ENCODE measurements at regions not wholly inside any gene's neighbourhood (a gene's known extent, or its start where the extent isn't known, plus 50 kb on each side); places are given as distances from the start of the nearest gene placed in this dataset.
A peak's percentile ranks its signal among the peaks of the same experiment; 100 is the strongest.

DNA sequence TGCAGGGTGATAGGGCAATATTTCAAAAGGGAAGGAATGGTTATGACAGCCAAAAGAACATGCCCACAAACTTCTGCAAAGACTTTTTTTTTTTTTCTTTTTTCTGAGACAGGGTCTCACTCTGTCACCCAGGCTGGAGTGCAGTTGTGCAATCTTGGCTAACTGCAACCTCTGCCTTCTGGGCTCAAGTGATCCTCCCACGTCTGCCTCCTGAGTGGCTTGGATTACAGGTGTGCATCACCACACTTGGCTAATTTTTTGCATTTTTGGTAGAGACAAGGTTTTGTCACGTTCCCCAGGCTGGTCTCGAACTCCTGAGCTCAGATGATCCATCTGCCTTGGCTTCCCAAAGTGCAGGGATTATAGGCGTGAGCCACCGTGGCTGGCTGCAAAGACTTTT, 117.6 kb upstream of the ADGRF1 start:
- Histone ChIP-seq H3K4me3 (ENCODE audit: low read length) (no peak overlapping the region), H3K79me2 (ENCODE audit: low read length) (no peaks in the 10 kb centered on the region), H3K4me2 (ENCODE audit: low read length) (no peak overlapping the region), H3K9me3 (ENCODE audit: low read length) (no peaks in the 10 kb centered on the region), H3K9ac (ENCODE audit: low read length) (no peak overlapping the region), H3K9me2 (replicated peaks; ENCODE audit: low read length) (no peaks in the 10 kb centered on the region), H3K36me3 (ENCODE audit: low read depth, low read length) (no peaks in the 10 kb centered on the region; the same call in 1 of the 2 replicates), H3K4me1 (ENCODE audit: insufficient read depth, low read length) (peaks cover 37% of the 10 kb centered on the region), H3K27ac (ENCODE audit: low read length) (0 out of 2 replicates have a peak overlapping the region, but pooled peaks have one; percentile 77), H2AFZ (ENCODE audit: low read length) (no peak overlapping the region), H4K20me1 (ENCODE audit: low read length) (no peaks in the 10 kb centered on the region), H3K27me3 (ENCODE audit: low read length) (no peaks in the 10 kb centered on the region), H3F3A (ENCODE audit: low read length, unreplicated experiment) (peaks cover 10% of the 10 kb centered on the region)
- intact Hi-C loops (cut with micrococcal nuclease) = loop anchor here (10.0 kb wide), 1 partner anchor 145 kb away; the partner anchor contains the start of gene TNFRSF21
- BruUV-seq (replicated peaks) = no TSS peak
- DNase-seq (no peak), ATAC-seq (no peak)
- CTCF ChIA-PET = no interaction called here
- POLR2A ChIA-PET (ENCODE audit: unreplicated experiment) = interaction anchor here (0.6 kb wide), 1 partner anchor 102 kb away, joined by 3 read pairs; no protein-coding TSS in a partner anchor
- TF ChIP-seq, protein P1, sequence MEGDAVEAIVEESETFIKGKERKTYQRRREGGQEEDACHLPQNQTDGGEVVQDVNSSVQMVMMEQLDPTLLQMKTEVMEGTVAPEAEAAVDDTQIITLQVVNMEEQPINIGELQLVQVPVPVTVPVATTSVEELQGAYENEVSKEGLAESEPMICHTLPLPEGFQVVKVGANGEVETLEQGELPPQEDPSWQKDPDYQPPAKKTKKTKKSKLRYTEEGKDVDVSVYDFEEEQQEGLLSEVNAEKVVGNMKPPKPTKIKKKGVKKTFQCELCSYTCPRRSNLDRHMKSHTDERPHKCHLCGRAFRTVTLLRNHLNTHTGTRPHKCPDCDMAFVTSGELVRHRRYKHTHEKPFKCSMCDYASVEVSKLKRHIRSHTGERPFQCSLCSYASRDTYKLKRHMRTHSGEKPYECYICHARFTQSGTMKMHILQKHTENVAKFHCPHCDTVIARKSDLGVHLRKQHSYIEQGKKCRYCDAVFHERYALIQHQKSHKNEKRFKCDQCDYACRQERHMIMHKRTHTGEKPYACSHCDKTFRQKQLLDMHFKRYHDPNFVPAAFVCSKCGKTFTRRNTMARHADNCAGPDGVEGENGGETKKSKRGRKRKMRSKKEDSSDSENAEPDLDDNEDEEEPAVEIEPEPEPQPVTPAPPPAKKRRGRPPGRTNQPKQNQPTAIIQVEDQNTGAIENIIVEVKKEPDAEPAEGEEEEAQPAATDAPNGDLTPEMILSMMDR (conservative IDR thresholded peaks at IDR 0.05; ENCODE audit: low read depth, low read length) = no peak
- TF ChIP-seq EZH2phosphoT487 (IDR thresholded peaks at IDR 0.05; ENCODE audit: borderline replicate concordance, low read length) = no peak

DNA sequence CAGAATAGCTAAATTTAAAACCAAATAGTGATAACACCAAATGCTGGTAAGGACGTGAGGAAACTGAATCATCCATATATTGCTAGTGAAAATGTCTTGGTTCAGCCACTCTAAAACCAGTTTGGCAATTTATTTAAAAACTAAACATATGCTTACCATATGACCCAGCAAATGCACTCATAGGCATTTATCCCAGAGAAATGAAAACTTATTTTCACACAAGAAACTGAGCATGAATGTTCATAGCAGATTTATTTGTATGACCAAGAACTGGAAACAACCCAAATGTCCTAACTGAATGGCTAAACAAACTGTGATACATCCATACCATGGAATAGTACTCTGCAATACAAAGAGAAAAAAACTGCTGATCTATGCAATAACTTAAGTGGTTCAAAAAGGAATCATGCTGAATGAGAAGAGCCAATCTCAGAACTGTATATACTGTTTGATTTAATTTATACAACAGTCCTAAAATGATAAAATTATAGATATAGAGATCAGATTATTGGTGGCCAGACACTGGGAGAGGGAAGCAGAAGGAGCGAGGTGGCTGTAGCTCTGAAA, 115.6 kb upstream of the ADGRF1 start:
- Histone ChIP-seq H3K27ac (ENCODE audit: low read length) (no peak overlapping the region), H3K27me3 (ENCODE audit: low read length) (no peaks in the 10 kb centered on the region), H3F3A (ENCODE audit: low read length, unreplicated experiment) (peaks cover 10% of the 10 kb centered on the region), H3K4me2 (ENCODE audit: low read length) (no peak overlapping the region), H3K9ac (ENCODE audit: low read length) (no peak overlapping the region), H2AFZ (ENCODE audit: low read length) (no peak overlapping the region), H3K9me2 (replicated peaks; ENCODE audit: low read length) (no peaks in the 10 kb centered on the region), H3K79me2 (ENCODE audit: low read length) (no peaks in the 10 kb centered on the region), H3K36me3 (ENCODE audit: low read depth, low read length) (no peaks in the 10 kb centered on the region; the same call in 1 of the 2 replicates), H3K4me3 (ENCODE audit: low read length) (no peak overlapping the region), H3K4me1 (ENCODE audit: insufficient read depth, low read length) (peaks cover 28% of the 10 kb centered on the region), H3K9me3 (ENCODE audit: low read length) (no peaks in the 10 kb centered on the region), H4K20me1 (ENCODE audit: low read length) (no peaks in the 10 kb centered on the region)
- intact Hi-C loops (cut with micrococcal nuclease) = no loop called here
- ChIA-PET POLR2A (ENCODE audit: unreplicated experiment) (no interaction called here), CTCF (no interaction called here)
- no TSS peak for BruUV-seq (replicated peaks)
- DNase-seq (no peak), ATAC-seq (no peak)
- TF ChIP-seq EZH2phosphoT487 (IDR thresholded peaks at IDR 0.05; ENCODE audit: borderline replicate concordance, low read length) = no peak
- TF ChIP-seq, protein P1 (conservative IDR thresholded peaks at IDR 0.05; ENCODE audit: low read depth, low read length) = no peak
- no peak for TF ChIP-seq EZH2 (IDR thresholded peaks at IDR 0.05; ENCODE audit: low read length, unreplicated experiment)

DNA sequence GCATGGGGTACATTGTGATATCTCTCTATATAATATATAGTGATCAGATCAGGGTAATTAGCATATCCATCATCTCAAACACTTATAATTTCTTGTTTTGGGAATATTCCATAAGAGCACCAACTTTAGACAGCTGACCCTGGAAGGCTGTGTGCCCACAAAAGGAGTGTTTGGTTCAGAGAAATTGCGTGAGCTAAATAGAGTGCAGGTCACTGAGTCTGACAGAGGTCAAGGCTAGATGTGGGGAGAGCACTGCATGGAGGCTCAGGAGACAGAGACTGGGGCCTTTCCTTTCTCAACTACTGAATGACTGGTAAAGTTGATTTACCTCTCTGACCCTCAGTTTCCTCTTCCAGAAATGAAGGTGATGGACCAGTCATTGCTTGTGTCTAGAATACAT, 114.9 kb upstream of the ADGRF1 start:
- H3K79me2 ChIP-seq (ENCODE audit: low read length) = no peaks in the 10 kb centered on the region
- H3K4me2 ChIP-seq (ENCODE audit: low read length) = no peak overlapping the region
- no peak for ATAC-seq
- DNase-seq = no peak
- BruUV-seq (replicated peaks) = no TSS peak
- no peaks in the 10 kb centered on the region for H3K27me3 ChIP-seq (ENCODE audit: low read length)
- H4K20me1 ChIP-seq (ENCODE audit: low read length) = no peaks in the 10 kb centered on the region
- no peak overlapping the region for H3K4me3 ChIP-seq (ENCODE audit: low read length)
- ChIA-PET CTCF (no interaction called here), POLR2A (ENCODE audit: unreplicated experiment) (no interaction called here)
- peaks cover 10% of the 10 kb centered on the region for H3F3A ChIP-seq (ENCODE audit: low read length, unreplicated experiment)
- H3K36me3 ChIP-seq (ENCODE audit: low read depth, low read length) = no peaks in the 10 kb centered on the region
- intact Hi-C loops (cut with micrococcal nuclease) = no loop called here
- TF ChIP-seq EZH2 (IDR thresholded peaks at IDR 0.05; ENCODE audit: low read length, unreplicated experiment) (no peak), EZH2phosphoT487 (IDR thresholded peaks at IDR 0.05; ENCODE audit: borderline replicate concordance, low read length) (no peak)
- TF ChIP-seq, protein P1 (conservative IDR thresholded peaks at IDR 0.05; ENCODE audit: low read depth, low read length) = no peak
- no peak overlapping the region for H3K9ac ChIP-seq (ENCODE audit: low read length)
- H3K4me1 ChIP-seq (ENCODE audit: insufficient read depth, low read length) = peaks cover 21% of the 10 kb centered on the region
- H3K9me2 ChIP-seq (replicated peaks; ENCODE audit: low read length) = no peaks in the 10 kb centered on the region
- no peaks in the 10 kb centered on the region for H3K9me3 ChIP-seq (ENCODE audit: low read length)
- no peak overlapping the region for H3K27ac ChIP-seq (ENCODE audit: low read length)
- H2AFZ ChIP-seq (ENCODE audit: low read length) = no peak overlapping the region
